Hepatic stellate cell (primary cell): ENCODE measurements at regions not wholly inside any gene's neighbourhood (a gene's known extent, or its start where the extent isn't known, plus 50 kb on each side); places are given as distances from the start of the nearest gene placed in this dataset.
"Not testable (repeated sequence)": the region's sequence is repeated elsewhere in the genome, so short reads cannot be mapped to it uniquely, and the experiment has no call there.

Experiments
- DNase-seq: peaks from one replicate; pipeline ENCODE4 v3.0.0; 2011; ENCODE audit warnings: low spot score

GRCh38 chr12:25424211-25424731 is 128.8 kb downstream of the LMNTD1 start:
- DNase-seq, result peak; percentile 31

GRCh38 chr12:25423355-25424050 is 129.6 kb downstream of the LMNTD1 start:
- DNase-seq, result no peak

- DNase-seq, result no peak
These were observed 130.8 kb downstream of the LMNTD1 start for GRCh38 chr12:25422241-25422640.

GRCh38 chr12:25421651-25422167 is 131.4 kb downstream of the LMNTD1 start:
- no peak for DNase-seq

- no peak for DNase-seq
These were observed 133.0 kb downstream of the LMNTD1 start for GRCh38 chr12:25420116-25420515.

GRCh38 chr12:25419595-25419994 is 133.5 kb downstream of the LMNTD1 start:
- no peak for DNase-seq

GRCh38 chr12:25417071-25417470 is 136.0 kb downstream of the LMNTD1 start:
- no peak for DNase-seq

GRCh38 chr12:25416516-25416915 is 136.6 kb downstream of the LMNTD1 start:
- no peak for DNase-seq

GRCh38 chr12:25415004-25415403 is 138.1 kb downstream of the LMNTD1 start:
- DNase-seq, result no peak

GRCh38 chr12:25412735-25413134 is 140.3 kb downstream of the LMNTD1 start:
- DNase-seq, result no peak

- no peak for DNase-seq
These were observed 148.1 kb downstream of the LMNTD1 start for GRCh38 chr12:25404955-25405354.

- DNase-seq, result no peak
These were observed 151.0 kb upstream of the KRAS start for GRCh38 chr12:25401547-25402345.

- no peak for DNase-seq
These were observed 146.3 kb upstream of the KRAS start for GRCh38 chr12:25397001-25397400.

- DNase-seq, result no peak
These were observed 144.5 kb upstream of the KRAS start for GRCh38 chr12:25395227-25395626.

- DNase-seq, result not testable (repeated sequence)
These were observed 144.0 kb upstream of the KRAS start for GRCh38 chr12:25394775-25395174.

GRCh38 chr12:25394025-25394424 is 143.3 kb upstream of the KRAS start:
- DNase-seq, result no peak

GRCh38 chr12:25391346-25391745 is 140.6 kb upstream of the KRAS start:
- DNase-seq, result not testable (repeated sequence)

- no peak for DNase-seq
These were observed 137.5 kb upstream of the KRAS start for GRCh38 chr12:25388183-25388582.

- no peak for DNase-seq
These were observed 137.0 kb upstream of the KRAS start for GRCh38 chr12:25387732-25388050.

GRCh38 chr12:25386831-25387731 is 136.4 kb upstream of the KRAS start:
- DNase-seq, result peak; percentile 54

- no peak for DNase-seq
These were observed 134.1 kb upstream of the KRAS start for GRCh38 chr12:25384893-25385248.
